ENCODE measurements at regions not wholly inside any gene's neighbourhood (a gene's known extent, or its start where the extent isn't known, plus 50 kb on each side); places are given as distances from the start of the nearest gene placed in this dataset.

DNA sequence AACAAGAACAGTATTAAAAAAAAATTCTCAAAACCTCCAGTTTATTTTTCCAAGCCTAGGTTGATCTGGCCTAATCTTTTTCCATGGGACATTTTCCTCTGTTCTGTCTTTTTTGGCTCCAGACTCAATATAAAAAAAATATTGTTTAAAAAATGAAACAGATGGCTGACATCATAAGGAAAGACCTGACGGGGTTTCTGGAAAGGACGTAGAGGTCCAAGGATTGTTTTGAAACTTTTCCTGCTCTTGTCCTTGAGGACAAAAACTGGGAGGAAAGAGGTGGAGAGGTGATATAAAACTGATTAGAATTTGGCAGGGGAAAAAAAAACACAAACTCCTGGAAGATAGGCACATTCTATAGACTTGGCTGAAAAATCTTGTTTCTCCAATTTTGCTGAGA is 211.4 kb upstream of the CDH11 start:
- no peaks in the 10 kb centered on the region for H3K4me1 Mint-ChIP-seq
- 88% methylated on average over 2 of the region's 2 CpGs for WGBS (ENCODE audit: insufficient coverage)
- CTCF ChIA-PET: no interaction called here
- no peaks in the 10 kb centered on the region for H3K79me2 ChIP-seq (ENCODE audit: control insufficient read depth, insufficient read depth, low read length)
- no peaks in the 10 kb centered on the region for H4K20me1 ChIP-seq (ENCODE audit: control insufficient read depth, insufficient read depth, low read length, poor library complexity, severe bottlenecking)
- ATAC-seq (ENCODE audit: low read depth): no peak
- H2AFZ ChIP-seq (ENCODE audit: insufficient read depth, low read depth, low read length, poor library complexity, severe bottlenecking): no peak overlapping the region
- TF ChIP-seq, protein P1, sequence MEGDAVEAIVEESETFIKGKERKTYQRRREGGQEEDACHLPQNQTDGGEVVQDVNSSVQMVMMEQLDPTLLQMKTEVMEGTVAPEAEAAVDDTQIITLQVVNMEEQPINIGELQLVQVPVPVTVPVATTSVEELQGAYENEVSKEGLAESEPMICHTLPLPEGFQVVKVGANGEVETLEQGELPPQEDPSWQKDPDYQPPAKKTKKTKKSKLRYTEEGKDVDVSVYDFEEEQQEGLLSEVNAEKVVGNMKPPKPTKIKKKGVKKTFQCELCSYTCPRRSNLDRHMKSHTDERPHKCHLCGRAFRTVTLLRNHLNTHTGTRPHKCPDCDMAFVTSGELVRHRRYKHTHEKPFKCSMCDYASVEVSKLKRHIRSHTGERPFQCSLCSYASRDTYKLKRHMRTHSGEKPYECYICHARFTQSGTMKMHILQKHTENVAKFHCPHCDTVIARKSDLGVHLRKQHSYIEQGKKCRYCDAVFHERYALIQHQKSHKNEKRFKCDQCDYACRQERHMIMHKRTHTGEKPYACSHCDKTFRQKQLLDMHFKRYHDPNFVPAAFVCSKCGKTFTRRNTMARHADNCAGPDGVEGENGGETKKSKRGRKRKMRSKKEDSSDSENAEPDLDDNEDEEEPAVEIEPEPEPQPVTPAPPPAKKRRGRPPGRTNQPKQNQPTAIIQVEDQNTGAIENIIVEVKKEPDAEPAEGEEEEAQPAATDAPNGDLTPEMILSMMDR (IDR thresholded peaks at IDR 0.05): no peak
- no peak for TF ChIP-seq EZH2 (IDR thresholded peaks at IDR 0.05; ENCODE audit: borderline replicate concordance, insufficient read depth, low read depth, low read length, poor library complexity, severe bottlenecking)
- H3K36me3 ChIP-seq (replicated peaks in 1 of 2; ENCODE audit: control extremely low read depth in 1 of 2, control insufficient read depth in 1 of 2, extremely low read depth in 1 of 2, insufficient read depth in 2 of 2, low read length in 1 of 2): no peaks in the 10 kb centered on the region
- H3K27me3 Mint-ChIP-seq: no peaks in the 10 kb centered on the region
- POLR2A ChIA-PET: no interaction called here
- no peaks in the 10 kb centered on the region for H3K9me3 ChIP-seq (ENCODE audit: control extremely low read depth in 1 of 3, control insufficient read depth in 2 of 3, insufficient read depth in 1 of 3, low read length in 2 of 3)
- peaks cover 3% of the 10 kb centered on the region for H3K9me3 Mint-ChIP-seq (ENCODE audit: insufficient read depth)
- H3K27ac ChIP-seq (ENCODE audit: low read length in 2 of 2): no peak overlapping the region
- no peak overlapping the region for H3K4me3 ChIP-seq (ENCODE audit: control extremely low read depth in 1 of 5, extremely low read depth in 1 of 5, insufficient read depth in 1 of 5, low read depth in 2 of 5, low read length in 4 of 5)
- DNase-seq: no peak
- no peak overlapping the region for H3K4me3 Mint-ChIP-seq
- H3K27me3 ChIP-seq (replicated peaks in 1 of 4; ENCODE audit: control extremely low read depth in 1 of 4, control insufficient read depth in 3 of 4, insufficient read depth in 4 of 4, low read length in 3 of 4): no peaks in the 10 kb centered on the region
- intact Hi-C loops (cut with micrococcal nuclease): no loop called here
- H3K9ac ChIP-seq (ENCODE audit: low read length): no peak overlapping the region
- no peak overlapping the region for H3K27ac Mint-ChIP-seq
- H3K4me1 ChIP-seq (ENCODE audit: control insufficient read depth in 2 of 2, insufficient read depth in 2 of 2, low read length in 2 of 2): no peaks in the 10 kb centered on the region
- no peak overlapping the region for H3K4me2 ChIP-seq (replicated peaks; ENCODE audit: low read depth, low read length, poor library complexity, severe bottlenecking)

DNA sequence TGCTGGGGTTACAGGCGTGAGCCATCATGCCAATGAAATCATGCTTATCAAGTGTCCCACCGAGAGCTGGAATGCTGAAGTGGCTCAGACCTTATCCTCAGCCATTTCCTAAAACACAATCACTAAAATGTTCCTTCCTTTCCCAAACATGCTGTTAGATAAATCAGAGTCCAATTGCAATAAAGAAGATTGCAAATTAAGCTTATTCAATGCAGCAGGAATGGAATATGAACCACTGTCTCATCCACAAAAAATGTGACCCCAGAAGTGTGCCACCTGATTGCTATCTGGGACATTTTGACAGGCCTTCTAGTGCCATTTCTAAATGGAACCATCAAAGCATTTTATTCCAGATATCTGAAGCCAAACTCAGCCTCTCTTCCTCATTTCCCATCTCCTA is 205.5 kb upstream of the CDH11 start:
- Histone ChIP-seq H4K20me1 (ENCODE audit: control insufficient read depth, insufficient read depth, low read length, poor library complexity, severe bottlenecking) (no peaks in the 10 kb centered on the region), H3K9ac (ENCODE audit: low read length) (no peak overlapping the region), H3K27ac (ENCODE audit: low read length in 2 of 2) (no peak overlapping the region), H3K4me1 (ENCODE audit: control insufficient read depth in 2 of 2, insufficient read depth in 2 of 2, low read length in 2 of 2) (no peaks in the 10 kb centered on the region), H3K79me2 (ENCODE audit: control insufficient read depth, insufficient read depth, low read length) (no peaks in the 10 kb centered on the region), H3K27me3 (replicated peaks in 1 of 4; ENCODE audit: control extremely low read depth in 1 of 4, control insufficient read depth in 3 of 4, insufficient read depth in 4 of 4, low read length in 3 of 4) (no peaks in the 10 kb centered on the region), H3K36me3 (replicated peaks in 1 of 2; ENCODE audit: control extremely low read depth in 1 of 2, control insufficient read depth in 1 of 2, extremely low read depth in 1 of 2, insufficient read depth in 2 of 2, low read length in 1 of 2) (no peaks in the 10 kb centered on the region), H3K9me3 (ENCODE audit: control extremely low read depth in 1 of 3, control insufficient read depth in 2 of 3, insufficient read depth in 1 of 3, low read length in 2 of 3) (no peaks in the 10 kb centered on the region), H3K4me3 (ENCODE audit: control extremely low read depth in 1 of 5, extremely low read depth in 1 of 5, insufficient read depth in 1 of 5, low read depth in 2 of 5, low read length in 4 of 5) (no peak overlapping the region), H3K4me2 (replicated peaks; ENCODE audit: low read depth, low read length, poor library complexity, severe bottlenecking) (no peak overlapping the region), H2AFZ (ENCODE audit: insufficient read depth, low read depth, low read length, poor library complexity, severe bottlenecking) (no peak overlapping the region)
- Mint-ChIP-seq H3K4me3 (no peak overlapping the region), H3K27me3 (no peaks in the 10 kb centered on the region), H3K9me3 (ENCODE audit: insufficient read depth) (peaks cover 3% of the 10 kb centered on the region), H3K4me1 (no peaks in the 10 kb centered on the region), H3K27ac (no peak overlapping the region)
- POLR2A ChIA-PET: no interaction called here
- ATAC-seq (ENCODE audit: low read depth): no peak
- DNase-seq: no peak
- 79% methylated on average over 2 of the region's 2 CpGs for WGBS (ENCODE audit: insufficient coverage)
- TF ChIP-seq, protein P1 (IDR thresholded peaks at IDR 0.05): no peak
- no peak for TF ChIP-seq EZH2 (IDR thresholded peaks at IDR 0.05; ENCODE audit: borderline replicate concordance, insufficient read depth, low read depth, low read length, poor library complexity, severe bottlenecking)
- intact Hi-C loops (cut with micrococcal nuclease): no loop called here
- CTCF ChIA-PET: no interaction called here
